HCT116 (cell line): ENCODE measurements at regions not wholly inside any gene's neighbourhood (a gene's known extent, or its start where the extent isn't known, plus 50 kb on each side); places are given as distances from the start of the nearest gene placed in this dataset.

Source experiments
- POLR2AphosphoS5 ChIP-seq: IDR thresholded peaks from 2 replicates; pipeline ENCODE4 v1.6.1; 2011; ENCODE audit warnings: mild to moderate bottlenecking, low read depth, low read length, moderate library complexity
- SP1 ChIP-seq: IDR thresholded peaks from 2 replicates; pipeline ENCODE4 v1.6.1; 2012; ENCODE audit warnings: low read depth
- TF ChIP-seq, protein P1 (sequence below), 3 experiments: fragments of 200-600 bp in 1 of 3; sonication (generic) in 1 of 3; IDR thresholded peaks in 2 of 3; conservative IDR thresholded peaks in 1 of 3; 2 replicates each; pipeline ENCODE4 v1.5.1; 2012 to 2017; ENCODE audit warnings: low read depth in 2 of 3, low read length in 2 of 3, antibody characterized with exemption in 1 of 3, borderline replicate concordance in 1 of 3, control low read depth in 1 of 3, mild to moderate bottlenecking in 1 of 3, mixed read lengths in 1 of 3, mixed run types in 1 of 3, moderate library complexity in 1 of 3; ENCODE audit not compliant: insufficient read depth in 1 of 3

DNA sequence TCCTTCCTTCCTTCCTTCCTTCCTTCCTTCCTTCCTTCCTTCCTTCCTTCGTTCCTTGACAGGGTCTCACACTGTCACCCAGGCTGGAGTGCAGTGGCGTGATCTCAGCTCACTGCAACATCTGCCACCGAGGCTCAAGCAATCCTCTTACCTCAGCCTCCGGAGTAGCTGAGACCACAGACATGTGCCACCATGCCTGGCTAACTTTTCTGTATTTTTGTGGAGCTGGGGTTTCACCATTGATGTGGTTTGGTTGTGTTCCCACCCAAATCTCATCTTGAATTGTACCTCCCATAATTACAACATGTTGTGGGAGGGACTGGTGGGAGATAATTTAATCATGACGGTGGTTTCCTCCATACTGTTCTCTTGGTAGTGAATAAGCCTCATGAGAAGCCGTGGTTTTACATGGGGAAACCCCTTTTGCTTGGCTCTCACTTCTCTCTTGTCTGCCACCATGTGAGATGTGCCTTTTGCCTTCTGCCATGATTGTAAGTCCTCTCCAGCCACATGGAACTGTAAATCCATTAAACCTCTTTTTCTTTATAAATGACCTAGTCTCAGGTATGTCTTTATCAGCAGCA, 90.3 kb upstream of the MPHOSPH6 start:
- TF ChIP-seq, protein P1, sequence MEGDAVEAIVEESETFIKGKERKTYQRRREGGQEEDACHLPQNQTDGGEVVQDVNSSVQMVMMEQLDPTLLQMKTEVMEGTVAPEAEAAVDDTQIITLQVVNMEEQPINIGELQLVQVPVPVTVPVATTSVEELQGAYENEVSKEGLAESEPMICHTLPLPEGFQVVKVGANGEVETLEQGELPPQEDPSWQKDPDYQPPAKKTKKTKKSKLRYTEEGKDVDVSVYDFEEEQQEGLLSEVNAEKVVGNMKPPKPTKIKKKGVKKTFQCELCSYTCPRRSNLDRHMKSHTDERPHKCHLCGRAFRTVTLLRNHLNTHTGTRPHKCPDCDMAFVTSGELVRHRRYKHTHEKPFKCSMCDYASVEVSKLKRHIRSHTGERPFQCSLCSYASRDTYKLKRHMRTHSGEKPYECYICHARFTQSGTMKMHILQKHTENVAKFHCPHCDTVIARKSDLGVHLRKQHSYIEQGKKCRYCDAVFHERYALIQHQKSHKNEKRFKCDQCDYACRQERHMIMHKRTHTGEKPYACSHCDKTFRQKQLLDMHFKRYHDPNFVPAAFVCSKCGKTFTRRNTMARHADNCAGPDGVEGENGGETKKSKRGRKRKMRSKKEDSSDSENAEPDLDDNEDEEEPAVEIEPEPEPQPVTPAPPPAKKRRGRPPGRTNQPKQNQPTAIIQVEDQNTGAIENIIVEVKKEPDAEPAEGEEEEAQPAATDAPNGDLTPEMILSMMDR (IDR thresholded peaks at IDR 0.05 in 2 of 3, conservative IDR thresholded peaks at IDR 0.05 in 1 of 3; ENCODE audit: borderline replicate concordance in 1 of 3, insufficient read depth in 1 of 3, low read depth in 2 of 3, low read length in 2 of 3): no peak
- TF ChIP-seq SP1 (no peak), POLR2AphosphoS5 (no peak)
